PC-3 (cell line): ENCODE measurements at regions not wholly inside any gene's neighbourhood (a gene's known extent, or its start where the extent isn't known, plus 50 kb on each side); places are given as distances from the start of the nearest gene placed in this dataset.

Experiments
- ATAC-seq: fragments of 200-7000 bp; cut with Tn5 transposase; 2 replicates; pipeline ENCODE4 v1.9.1; 2020; ENCODE audit warnings: mild to moderate bottlenecking, moderate library complexity
- BruUV-seq: library from RNA; stranded (reverse); fragments of 400-500 nt; replicated peaks from 2 replicates; lab custom pipeline; 2021; lab: Mats Ljungman, UMichigan
- CTCF ChIA-PET: fragments of 300-600 bp; sonication (Branson Sonifier 250); formaldehyde crosslinking; loops from one replicate; lab custom pipeline; 2022; ENCODE audit warnings: antibody characterized with exemption; lab: Charles Lee
- POLR2A ChIA-PET: fragments of 300-600 bp; sonication (Branson Sonifier 250); formaldehyde crosslinking; loops from one replicate; lab custom pipeline; 2022; ENCODE audit warnings: antibody characterized with exemption; ENCODE audit not compliant: unreplicated experiment; lab: Charles Lee
- DNase-seq: peaks from one replicate; pipeline ENCODE4 v3.0.0-alpha.2; 2015
- H2AFZ ChIP-seq: fragments of 300-600 bp; sonication (generic); 2 replicates; pipeline ENCODE4 v1.6.0; 2016; ENCODE audit warnings: antibody characterized with exemption, low read length
- H3F3A ChIP-seq: fragments of 300-600 bp; sonication (generic); one replicate; pipeline ENCODE4 v1.6.0; 2017; ENCODE audit warnings: antibody characterized with exemption, low read length, control low read depth, mild to moderate bottlenecking; ENCODE audit not compliant: unreplicated experiment
- H3K27ac ChIP-seq: fragments of 300-600 bp; sonication (generic); 2 replicates; pipeline ENCODE4 v1.5.1; 2016; ENCODE audit warnings: mild to moderate bottlenecking, low read length
- H3K27me3 ChIP-seq: fragments of 300-600 bp; sonication (generic); 2 replicates; pipeline ENCODE4 v1.6.1; 2016; ENCODE audit warnings: low read length, mixed read lengths
- H3K36me3 ChIP-seq: fragments of 300-600 bp; sonication (generic); 2 replicates; pipeline ENCODE4 v1.6.1; 2016; ENCODE audit warnings: low read depth, mixed run types, low read length, mixed read lengths
- H3K4me1 ChIP-seq: fragments of 300-600 bp; sonication (generic); 2 replicates; pipeline ENCODE4 v1.5.1; 2016; ENCODE audit warnings: low read length; ENCODE audit not compliant: insufficient read depth
- H3K4me2 ChIP-seq: fragments of 300-600 bp; sonication (generic); 2 replicates; pipeline ENCODE4 v1.6.0; 2016; ENCODE audit warnings: low read length
- H3K4me3 ChIP-seq: fragments of 300-600 bp; sonication (generic); 2 replicates; pipeline ENCODE4 v1.5.1; 2016; ENCODE audit warnings: mild to moderate bottlenecking, low read length, mixed read lengths
- H3K79me2 ChIP-seq: fragments of 300-600 bp; sonication (generic); 2 replicates; pipeline ENCODE4 v1.6.1; 2017; ENCODE audit warnings: low read length, mixed read lengths
- H3K9ac ChIP-seq: fragments of 300-600 bp; sonication (generic); 2 replicates; pipeline ENCODE4 v1.6.0; 2016; ENCODE audit warnings: mild to moderate bottlenecking, low read length
- H3K9me2 ChIP-seq: fragments of 300-600 bp; sonication (generic); replicated peaks from 2 replicates; pipeline ENCODE4 v1.6.1; 2016; ENCODE audit warnings: mixed run types, low read length, mixed read lengths
- H3K9me3 ChIP-seq: fragments of 300-600 bp; sonication (generic); 2 replicates; pipeline ENCODE4 v1.6.1; 2016; ENCODE audit warnings: low read length, mixed read lengths
- H4K20me1 ChIP-seq: fragments of 300-600 bp; sonication (generic); 2 replicates; pipeline ENCODE4 v1.6.1; 2016; ENCODE audit warnings: low read length, mixed read lengths
- CTCF ChIP-seq: fragments of 300-600 bp; sonication (generic); conservative IDR thresholded peaks from 2 replicates; pipeline ENCODE4 v1.5.1; 2017; ENCODE audit warnings: antibody characterized with exemption, low read depth, mild to moderate bottlenecking, low read length
- EZH2 ChIP-seq: fragments of 300-600 bp; sonication (generic); IDR thresholded peaks from one replicate; pipeline ENCODE4 v1.6.1; 2017; ENCODE audit warnings: antibody characterized with exemption, mild to moderate bottlenecking, low read length; ENCODE audit not compliant: unreplicated experiment
- EZH2phosphoT487 ChIP-seq: fragments of 300-600 bp; sonication (generic); IDR thresholded peaks from 2 replicates; pipeline ENCODE4 v1.6.1; 2018; ENCODE audit warnings: mild to moderate bottlenecking, antibody characterized with exemption, low read length, borderline replicate concordance
- intact Hi-C: fragments of 100-400 bp; cut with micrococcal nuclease; formaldehyde crosslinking; loops from 2 replicates; pipeline ENCODE4 v1.9.0; 2023

GRCh38 chr11:112606656-112607055 is 346.0 kb upstream of the PLET1 start:
- Histone ChIP-seq H3K4me1 (no peaks in the 10 kb centered on the region), H3K9me3 (no peaks in the 10 kb centered on the region), H3K4me2 (no peak overlapping the region), H4K20me1 (no peaks in the 10 kb centered on the region), H3K4me3 (no peak overlapping the region), H3K9ac (no peak overlapping the region), H3K27me3 (peaks cover 16% of the 10 kb centered on the region; the same call in 1 of the 2 replicates), H3K79me2 (no peaks in the 10 kb centered on the region), H3K36me3 (no peaks in the 10 kb centered on the region), H3K9me2 (no peaks in the 10 kb centered on the region), H3F3A (no peaks in the 10 kb centered on the region), H2AFZ (no peak overlapping the region), H3K27ac (no peak overlapping the region)
- ChIA-PET POLR2A (no interaction called here), CTCF (no interaction called here)
- ATAC-seq (no peak), DNase-seq (no peak)
- BruUV-seq = no TSS peak
- intact Hi-C loops = no loop called here
- TF ChIP-seq EZH2phosphoT487 (no peak), CTCF (no peak), EZH2 (no peak)

- Histone ChIP-seq H4K20me1 (no peaks in the 10 kb centered on the region), H3K9me2 (no peaks in the 10 kb centered on the region), H3F3A (no peaks in the 10 kb centered on the region), H3K27me3 (peaks cover 4% of the 10 kb centered on the region; the same call in 1 of the 2 replicates), H3K9me3 (no peaks in the 10 kb centered on the region), H3K9ac (no peak overlapping the region), H3K79me2 (no peaks in the 10 kb centered on the region), H3K4me3 (no peak overlapping the region), H3K27ac (no peak overlapping the region), H3K4me1 (peaks cover 3% of the 10 kb centered on the region; the same call in 1 of the 2 replicates), H3K36me3 (no peaks in the 10 kb centered on the region), H3K4me2 (no peak overlapping the region), H2AFZ (no peak overlapping the region)
- no peak for ATAC-seq
- TF ChIP-seq EZH2 = no peak
- no peak for TF ChIP-seq EZH2phosphoT487
- TF ChIP-seq CTCF = no peak
- CTCF ChIA-PET = no interaction called here
- BruUV-seq = no TSS peak
- intact Hi-C loops = no loop called here
- no peak for DNase-seq
- POLR2A ChIA-PET = no interaction called here
Observed at GRCh38 chr11:112608509-112608908, 347.8 kb upstream of the PLET1 start.

GRCh38 chr11:112610494-112610893 is 349.8 kb upstream of the PLET1 start:
- Histone ChIP-seq H3K79me2 (no peaks in the 10 kb centered on the region), H3K36me3 (no peaks in the 10 kb centered on the region), H3K9me2 (no peaks in the 10 kb centered on the region), H3K4me1 (peaks cover 5% of the 10 kb centered on the region; the same call in 1 of the 2 replicates), H2AFZ (no peak overlapping the region), H3K9me3 (no peaks in the 10 kb centered on the region), H3K4me2 (no peak overlapping the region), H3F3A (no peaks in the 10 kb centered on the region), H3K27me3 (peaks cover 4% of the 10 kb centered on the region; the same call in 1 of the 2 replicates), H3K27ac (no peak overlapping the region), H3K9ac (no peak overlapping the region), H3K4me3 (no peak overlapping the region), H4K20me1 (no peaks in the 10 kb centered on the region)
- DNase-seq = no peak
- no TSS peak for BruUV-seq
- no peak for ATAC-seq
- intact Hi-C loops = no loop called here
- no peak for TF ChIP-seq EZH2phosphoT487
- TF ChIP-seq CTCF = no peak
- TF ChIP-seq EZH2 = no peak
- ChIA-PET POLR2A (no interaction called here), CTCF (no interaction called here)
